ENCODE measurements at regions not wholly inside any gene's neighbourhood (a gene's known extent, or its start where the extent isn't known, plus 50 kb on each side); places are given as distances from the start of the nearest gene placed in this dataset.

DNA sequence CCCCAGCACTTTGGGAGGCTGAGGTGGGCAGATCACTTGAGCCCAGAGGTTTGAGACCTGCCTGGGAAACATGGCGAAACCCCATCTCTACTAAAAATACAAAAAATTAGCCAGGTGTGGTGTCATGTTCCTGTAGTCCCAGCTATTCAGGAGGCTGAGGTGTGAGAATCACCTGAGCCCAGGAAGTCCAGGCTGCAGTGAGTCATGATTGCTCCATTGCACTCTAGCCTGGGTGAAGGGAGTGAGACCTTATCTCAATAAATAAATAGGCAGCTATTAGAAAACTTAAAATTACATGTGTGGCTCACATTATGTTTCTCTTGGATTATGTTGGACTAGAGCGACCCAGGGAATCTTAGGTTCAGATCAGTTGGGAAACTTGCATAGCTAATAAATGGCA lies 69.7 kb downstream of the RPLP1 start:
- H3K9me3 ChIP-seq (ENCODE audit: control insufficient read depth, insufficient read depth, low read length) = peaks cover 6% of the 10 kb centered on the region; the same call in 1 of the 2 replicates
- H3K9ac ChIP-seq (ENCODE audit: low read depth, low read length) = no peak overlapping the region
- H3K27me3 ChIP-seq (ENCODE audit: control insufficient read depth, insufficient read depth, low read length) = peaks cover 27% of the 10 kb centered on the region

More for the DNA sequence above, 69.7 kb downstream of the RPLP1 start:
- Histone ChIP-seq H3K23ac (ENCODE audit: low read depth, low read length) (no peak overlapping the region), H4K8ac (ENCODE audit: low read depth in 2 of 2, low read length in 2 of 2) (no peak overlapping the region), H3K9me1 (ENCODE audit: insufficient read depth, low read length) (no peaks in the 10 kb centered on the region), H2BK20ac (ENCODE audit: low read depth, low read length) (no peak overlapping the region), H3K14ac (replicated peaks; ENCODE audit: low read depth, low read length) (no peak overlapping the region), H3K4ac (ENCODE audit: low read depth, low read length) (no peak overlapping the region), H4K5ac (ENCODE audit: low read depth, low read length) (no peak overlapping the region), H3K18ac (ENCODE audit: low read depth, low read length) (no peak overlapping the region), H4K91ac (ENCODE audit: insufficient read depth, low read depth, low read length) (no peak overlapping the region), H3K56ac (ENCODE audit: extremely low read depth, insufficient read depth, low read length) (no peak overlapping the region), H2AK9ac (replicated peaks; ENCODE audit: low read depth, low read length, poor library complexity) (no peak overlapping the region), H3K27ac (ENCODE audit: insufficient read depth, low read length) (no peak overlapping the region), H2BK120ac (ENCODE audit: low read depth, low read length) (no peak overlapping the region), H3K4me2 (ENCODE audit: low read depth, low read length) (no peak overlapping the region), H3K79me1 (ENCODE audit: low read depth in 1 of 2, low read length in 2 of 2) (no peaks in the 10 kb centered on the region), H2AK5ac (ENCODE audit: low read depth, low read length) (no peak overlapping the region), H2BK15ac (ENCODE audit: low read depth, low read length) (no peak overlapping the region), H2AFZ (replicated peaks; ENCODE audit: low read length, poor library complexity) (no peak overlapping the region), H4K20me1 (ENCODE audit: insufficient read depth, low read length) (no peaks in the 10 kb centered on the region), H3K4me1 (ENCODE audit: control insufficient read depth, insufficient read depth, low read length) (no peaks in the 10 kb centered on the region), H3K36me3 (ENCODE audit: control insufficient read depth, insufficient read depth, low read length) (no peaks in the 10 kb centered on the region), H3K4me3 (ENCODE audit: insufficient read depth, low read depth, low read length) (no peak overlapping the region), H2BK5ac (ENCODE audit: low read depth, low read length, poor library complexity, severe bottlenecking) (no peak overlapping the region)
- TF ChIP-seq BHLHE40 (IDR thresholded peaks at IDR 0.05; ENCODE audit: low read depth, low read length) = no peak
- no peak for TF ChIP-seq FOS (IDR thresholded peaks at IDR 0.05; ENCODE audit: low read depth, low read length)
- TF ChIP-seq MAZ (IDR thresholded peaks at IDR 0.05; ENCODE audit: borderline replicate concordance, low read depth, low read length) = no peak
- no peak for TF ChIP-seq MXI1 (IDR thresholded peaks at IDR 0.05; ENCODE audit: borderline replicate concordance, low read depth, low read length)
- TF ChIP-seq RCOR1 (IDR thresholded peaks at IDR 0.05; ENCODE audit: insufficient replicate concordance, low read length) = no peak
- no peak for TF ChIP-seq POLR2A (IDR thresholded peaks at IDR 0.05; ENCODE audit: low read depth, low read length)
- TF ChIP-seq NFE2L2 (IDR thresholded peaks at IDR 0.05; ENCODE audit: low read depth, low read length) = no peak
- no TSS peak for BruUV-seq (replicated peaks)
- intact Hi-C loops (cut with micrococcal nuclease) = loop anchor here (2.0 to 5.0 kb wide), 2 partner anchors 204 to 285 kb away; no protein-coding TSS in a partner anchor
- in situ Hi-C loops (cut with MboI; ENCODE audit: low sequenced_read_pairs) = no loop called here
- dilution Hi-C loops (cut with HindIII; ENCODE audit: low sequenced_read_pairs, unreplicated experiment) = no loop called here
- DNase-seq (no peak), ATAC-seq (ENCODE audit: low read depth) (no peak)
- WGBS, 2 experiments (ENCODE audit: extremely low coverage in 2 of 2, insufficient read length in 1 of 2) = no CpG with 5 or more reads among the region's 2 CpGs
- CTCF ChIA-PET = interaction anchor here (1.0 to 1.1 kb wide), 2 partner anchors 939 to 966 kb away, joined by 3 read pairs; no protein-coding TSS in a partner anchor
- POLR2A ChIA-PET (ENCODE audit: unreplicated experiment) = no interaction called here
